Activated CD8-positive, alpha-beta T cell treated with anti-CD3 and anti-CD28 coated beads for 36 hours (primary cell): ENCODE measurements at regions not wholly inside any gene's neighbourhood (a gene's known extent, or its start where the extent isn't known, plus 50 kb on each side); places are given as distances from the start of the nearest gene placed in this dataset.

ENCODE experiments used
- ATAC-seq: fragments of 200-7000 bp; cut with Tn5 transposase; one replicate; pipeline ENCODE4 v1.10.0; 2021; ENCODE audit warnings: mild to moderate bottlenecking, moderate library complexity
- CTCF ChIA-PET: fragments of 350-600 bp; sonication (Branson Sonifier 250); formaldehyde crosslinking; loops from one replicate; lab custom pipeline; 2021; ENCODE audit warnings: antibody characterized with exemption; lab: Charles Lee
- POLR2A ChIA-PET: fragments of 350-600 bp; sonication (Branson Sonifier 250); formaldehyde crosslinking; loops from one replicate; lab custom pipeline; 2021; ENCODE audit warnings: antibody characterized with exemption; lab: Charles Lee
- DNase-seq: peaks from one replicate; pipeline ENCODE4 v3.0.0-alpha.2; 2020
- H3K27ac Mint-ChIP-seq: one replicate; pipeline ENCODE4 v1.8.0; 2021; ENCODE audit warnings: mild to moderate bottlenecking, mixed read lengths
- H3K27me3 Mint-ChIP-seq: one replicate; pipeline ENCODE4 v1.8.0; 2021; ENCODE audit warnings: mixed read lengths
- H3K36me3 Mint-ChIP-seq: one replicate; pipeline ENCODE4 v1.8.0; 2021; ENCODE audit warnings: low read depth, mixed read lengths
- H3K4me1 Mint-ChIP-seq: one replicate; pipeline ENCODE4 v1.8.0; 2021; ENCODE audit warnings: low read depth, mixed read lengths
- H3K4me3 Mint-ChIP-seq: one replicate; pipeline ENCODE4 v1.8.0; 2021; ENCODE audit warnings: mild to moderate bottlenecking, moderate library complexity, mixed read lengths
- H3K9me3 Mint-ChIP-seq: one replicate; pipeline ENCODE4 v1.8.0; 2021; ENCODE audit warnings: mixed read lengths
- CTCF ChIP-seq: fragments of 200-600 bp; IDR thresholded peaks from one replicate; pipeline ENCODE4 v1.8.0; 2022; ENCODE audit warnings: antibody characterized with exemption, mild to moderate bottlenecking
- intact Hi-C: fragments of 100-400 bp; cut with micrococcal nuclease; formaldehyde crosslinking; loops from one replicate; pipeline ENCODE4 v1.10.0; 2022

- H3K36me3 Mint-ChIP-seq: no peaks in the 10 kb centered on the region
- no peaks in the 10 kb centered on the region for H3K4me1 Mint-ChIP-seq
- no peak for TF ChIP-seq CTCF
- intact Hi-C loops: no loop called here
- ChIA-PET POLR2A (no interaction called here), CTCF (no interaction called here)
- H3K4me3 Mint-ChIP-seq: no peak overlapping the region
- no peaks in the 10 kb centered on the region for H3K9me3 Mint-ChIP-seq
- H3K27ac Mint-ChIP-seq: no peak overlapping the region
- no peak for ATAC-seq
- no peak for DNase-seq
- no peaks in the 10 kb centered on the region for H3K27me3 Mint-ChIP-seq
Observed at GRCh38 chr6:95935736-95936135, 80.0 kb upstream of the FUT9 start.

GRCh38 chr6:95946906-95947305, 68.9 kb upstream of the FUT9 start:
- POLR2A ChIA-PET: no interaction called here
- ATAC-seq (no peak), DNase-seq (no peak)
- H3K27ac Mint-ChIP-seq: no peak overlapping the region
- H3K36me3 Mint-ChIP-seq: no peaks in the 10 kb centered on the region
- H3K4me3 Mint-ChIP-seq: no peak overlapping the region
- CTCF ChIA-PET: no interaction called here
- no peaks in the 10 kb centered on the region for H3K27me3 Mint-ChIP-seq
- no peak for TF ChIP-seq CTCF
- no peaks in the 10 kb centered on the region for H3K9me3 Mint-ChIP-seq
- H3K4me1 Mint-ChIP-seq: no peaks in the 10 kb centered on the region
- intact Hi-C loops: no loop called here

GRCh38 chr6:95948324-95948723, 67.5 kb upstream of the FUT9 start:
- DNase-seq: no peak
- Mint-ChIP-seq H3K4me1 (no peaks in the 10 kb centered on the region), H3K9me3 (no peaks in the 10 kb centered on the region), H3K36me3 (no peaks in the 10 kb centered on the region), H3K27ac (no peak overlapping the region), H3K4me3 (no peak overlapping the region), H3K27me3 (no peaks in the 10 kb centered on the region)
- intact Hi-C loops: no loop called here
- ATAC-seq: no peak
- TF ChIP-seq CTCF: no peak
- POLR2A ChIA-PET: no interaction called here
- CTCF ChIA-PET: no interaction called here

GRCh38 chr6:95949985-95950384, 65.8 kb upstream of the FUT9 start:
- H3K27me3 Mint-ChIP-seq: no peaks in the 10 kb centered on the region
- no peaks in the 10 kb centered on the region for H3K9me3 Mint-ChIP-seq
- ATAC-seq (no peak), DNase-seq (no peak)
- ChIA-PET POLR2A (no interaction called here), CTCF (no interaction called here)
- intact Hi-C loops: no loop called here
- no peak overlapping the region for H3K27ac Mint-ChIP-seq
- no peaks in the 10 kb centered on the region for H3K4me1 Mint-ChIP-seq
- no peak overlapping the region for H3K4me3 Mint-ChIP-seq
- no peaks in the 10 kb centered on the region for H3K36me3 Mint-ChIP-seq
- no peak for TF ChIP-seq CTCF

GRCh38 chr6:95958686-95959085, 57.1 kb upstream of the FUT9 start:
- no peaks in the 10 kb centered on the region for H3K9me3 Mint-ChIP-seq
- CTCF ChIA-PET: interaction anchor here (0.6 kb wide), 1 partner anchor 641 kb away, joined by 3 read pairs; no protein-coding TSS in a partner anchor
- H3K27ac Mint-ChIP-seq: no peak overlapping the region
- POLR2A ChIA-PET: no interaction called here
- no peak for TF ChIP-seq CTCF
- no peak for DNase-seq
- no peak overlapping the region for H3K4me3 Mint-ChIP-seq
- H3K36me3 Mint-ChIP-seq: no peaks in the 10 kb centered on the region
- intact Hi-C loops: no loop called here
- no peak for ATAC-seq
- no peaks in the 10 kb centered on the region for H3K27me3 Mint-ChIP-seq
- no peaks in the 10 kb centered on the region for H3K4me1 Mint-ChIP-seq
